Endothelial cell of umbilical vein (primary cell): ENCODE measurements at regions not wholly inside any gene's neighbourhood (a gene's known extent, or its start where the extent isn't known, plus 50 kb on each side); places are given as distances from the start of the nearest gene placed in this dataset.
A peak's percentile ranks its signal among the peaks of the same experiment; 100 is the strongest.

Source experiments
- CTCF ChIP-seq, 2 donors: IDR thresholded peaks; 1 replicate in 1 of 2; 2 replicates in 1 of 2; pipeline ENCODE4 v1.5.1; 2011; ENCODE audit warnings: low read length in 2 of 2, mild to moderate bottlenecking in 2 of 2, moderate library complexity in 2 of 2, control low read depth in 1 of 2, inconsistent platforms in 1 of 2, low read depth in 1 of 2; ENCODE audit not compliant: insufficient read depth in 1 of 2; ENCODE audit errors: extremely low read depth in 1 of 2
- EZH2 ChIP-seq: IDR thresholded peaks from 2 replicates; pipeline ENCODE4 v1.6.1; 2012; ENCODE audit warnings: borderline replicate concordance, low read depth, mild to moderate bottlenecking, moderate library complexity, low read length, inconsistent platforms; ENCODE audit not compliant: severe bottlenecking
- FOS ChIP-seq: IDR thresholded peaks from 2 replicates; pipeline ENCODE4 v1.6.1; 2011; ENCODE audit warnings: mild to moderate bottlenecking, low read length, moderate library complexity, borderline replicate concordance; ENCODE audit not compliant: insufficient read depth
- GATA2 ChIP-seq: IDR thresholded peaks from 2 replicates; pipeline ENCODE4 v1.7.0; 2011; ENCODE audit warnings: low read depth, mild to moderate bottlenecking, moderate library complexity, mixed read lengths, low read length; ENCODE audit not compliant: insufficient read length, insufficient read depth
- JUN ChIP-seq: IDR thresholded peaks from 2 replicates; pipeline ENCODE4 v1.6.1; 2011; ENCODE audit warnings: borderline replicate concordance, low read depth; ENCODE audit not compliant: insufficient read length, insufficient read depth
- MAX ChIP-seq: IDR thresholded peaks from 2 replicates; pipeline ENCODE4 v1.6.1; 2011; ENCODE audit not compliant: insufficient read depth, insufficient read length
- MYC ChIP-seq: IDR thresholded peaks from one replicate; pipeline ENCODE4 v1.6.1; 2011; ENCODE audit warnings: mild to moderate bottlenecking, low read depth, low read length
- POLR2A ChIP-seq: IDR thresholded peaks from 2 replicates; pipeline ENCODE4 v1.6.1; 2012; ENCODE audit warnings: low read depth, mild to moderate bottlenecking, control low read depth, low read length
- POLR2AphosphoS5 ChIP-seq: IDR thresholded peaks from 2 replicates; pipeline ENCODE4 v1.6.1; 2012; ENCODE audit warnings: low read depth, mild to moderate bottlenecking, control low read depth, low read length, moderate library complexity; ENCODE audit not compliant: insufficient read depth

GRCh38 chr13:89865164-89866064, 1482.1 kb upstream of the MIR17HG start:
- TF ChIP-seq POLR2A = no peak
- no peak for TF ChIP-seq CTCF (IDR thresholded peaks at IDR 0.05; ENCODE audit: extremely low read depth in 1 of 2, insufficient read depth in 1 of 2, low read depth in 1 of 2, low read length in 2 of 2)
- TF ChIP-seq POLR2AphosphoS5 = no peak
- TF ChIP-seq EZH2 = no peak
- no peak for TF ChIP-seq MAX
- TF ChIP-seq JUN = no peak
- no peak for TF ChIP-seq MYC
- peak; percentile 43 for TF ChIP-seq FOS
- TF ChIP-seq GATA2 = peak; percentile 42
